Fibroblast of pulmonary artery (primary cell): ENCODE measurements at regions not wholly inside any gene's neighbourhood (a gene's known extent, or its start where the extent isn't known, plus 50 kb on each side); places are given as distances from the start of the nearest gene placed in this dataset.

Experiments
- DNase-seq: peaks from one replicate; pipeline ENCODE4 v3.0.0-alpha.2; 2010; ENCODE audit warnings: low read depth
- H3K4me3 ChIP-seq: replicated peaks from 2 replicates; pipeline ENCODE4 v1.5.1; 2011; ENCODE audit warnings: low read depth, mild to moderate bottlenecking, control low read depth, low read length, moderate library complexity
- TF ChIP-seq, protein P1 (sequence below): IDR thresholded peaks from 2 replicates; pipeline ENCODE4 v1.5.1; 2011; ENCODE audit warnings: mild to moderate bottlenecking, control low read depth, low read length, inconsistent platforms; ENCODE audit errors: missing control alignments

DNA sequence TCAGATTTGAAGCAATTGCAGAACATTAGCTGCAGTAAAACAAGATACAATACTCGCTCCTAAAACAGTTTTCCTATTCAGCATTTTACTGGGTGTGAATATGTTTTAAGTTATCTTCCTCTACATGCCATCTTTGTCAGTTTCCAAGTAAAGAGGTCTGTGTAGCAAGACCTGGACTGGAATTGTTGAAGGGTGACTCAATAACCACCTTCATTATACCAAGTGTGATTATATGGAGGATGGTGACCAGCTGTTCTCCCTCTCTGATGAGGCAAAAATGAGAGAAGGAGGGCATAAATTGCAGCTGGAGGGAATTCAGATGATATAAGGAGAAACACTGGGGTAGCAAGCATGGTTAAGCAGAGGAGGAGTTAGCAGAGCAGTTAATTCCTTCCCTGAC, 922.1 kb upstream of the SLIT2 start:
- H3K4me3 ChIP-seq = no peak overlapping the region
- peak; percentile 24 for DNase-seq
- TF ChIP-seq, protein P1, sequence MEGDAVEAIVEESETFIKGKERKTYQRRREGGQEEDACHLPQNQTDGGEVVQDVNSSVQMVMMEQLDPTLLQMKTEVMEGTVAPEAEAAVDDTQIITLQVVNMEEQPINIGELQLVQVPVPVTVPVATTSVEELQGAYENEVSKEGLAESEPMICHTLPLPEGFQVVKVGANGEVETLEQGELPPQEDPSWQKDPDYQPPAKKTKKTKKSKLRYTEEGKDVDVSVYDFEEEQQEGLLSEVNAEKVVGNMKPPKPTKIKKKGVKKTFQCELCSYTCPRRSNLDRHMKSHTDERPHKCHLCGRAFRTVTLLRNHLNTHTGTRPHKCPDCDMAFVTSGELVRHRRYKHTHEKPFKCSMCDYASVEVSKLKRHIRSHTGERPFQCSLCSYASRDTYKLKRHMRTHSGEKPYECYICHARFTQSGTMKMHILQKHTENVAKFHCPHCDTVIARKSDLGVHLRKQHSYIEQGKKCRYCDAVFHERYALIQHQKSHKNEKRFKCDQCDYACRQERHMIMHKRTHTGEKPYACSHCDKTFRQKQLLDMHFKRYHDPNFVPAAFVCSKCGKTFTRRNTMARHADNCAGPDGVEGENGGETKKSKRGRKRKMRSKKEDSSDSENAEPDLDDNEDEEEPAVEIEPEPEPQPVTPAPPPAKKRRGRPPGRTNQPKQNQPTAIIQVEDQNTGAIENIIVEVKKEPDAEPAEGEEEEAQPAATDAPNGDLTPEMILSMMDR = no peak

DNA sequence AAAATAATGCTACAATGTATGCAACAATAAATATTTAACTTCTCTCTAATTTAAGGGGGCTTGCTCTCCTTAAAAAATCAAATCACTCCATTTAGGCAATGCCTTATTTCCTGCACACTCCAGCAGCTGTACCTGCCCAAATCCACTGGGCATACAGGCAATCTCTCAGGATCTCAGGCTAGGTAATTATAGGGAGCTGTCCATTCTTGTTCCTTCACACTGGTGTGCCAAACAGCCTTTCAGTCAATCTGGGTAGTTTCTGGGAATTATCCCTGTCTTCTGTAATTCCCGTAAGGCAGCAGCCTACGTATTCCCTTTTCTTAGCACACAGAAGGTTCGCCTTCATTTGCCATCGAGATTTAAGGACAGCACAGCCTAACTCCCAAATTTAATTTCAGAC, 922.6 kb upstream of the SLIT2 start:
- no peak for DNase-seq
- H3K4me3 ChIP-seq = no peak overlapping the region
- TF ChIP-seq, protein P1 = no peak

DNA sequence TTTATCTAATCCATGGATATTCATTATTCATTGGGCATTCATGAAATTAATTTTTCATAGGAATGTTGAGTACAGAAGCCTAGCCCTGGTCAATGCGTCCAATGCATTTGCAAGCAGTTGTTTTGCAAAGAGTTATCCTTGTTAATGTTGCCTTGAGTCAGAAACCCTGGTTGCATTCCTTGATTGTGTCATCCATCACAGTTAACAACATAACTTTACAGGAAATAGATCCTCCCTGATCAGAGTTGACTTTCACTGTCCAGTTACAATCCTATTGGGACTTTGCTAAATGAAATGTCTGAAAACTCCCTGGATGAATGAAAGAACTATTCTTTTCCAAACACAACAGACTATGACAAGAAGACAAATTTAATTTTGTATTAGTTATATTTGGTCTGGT, 924.3 kb upstream of the SLIT2 start:
- H3K4me3 ChIP-seq = no peak overlapping the region
- DNase-seq = peak; percentile 24
- TF ChIP-seq, protein P1 = no peak

DNA sequence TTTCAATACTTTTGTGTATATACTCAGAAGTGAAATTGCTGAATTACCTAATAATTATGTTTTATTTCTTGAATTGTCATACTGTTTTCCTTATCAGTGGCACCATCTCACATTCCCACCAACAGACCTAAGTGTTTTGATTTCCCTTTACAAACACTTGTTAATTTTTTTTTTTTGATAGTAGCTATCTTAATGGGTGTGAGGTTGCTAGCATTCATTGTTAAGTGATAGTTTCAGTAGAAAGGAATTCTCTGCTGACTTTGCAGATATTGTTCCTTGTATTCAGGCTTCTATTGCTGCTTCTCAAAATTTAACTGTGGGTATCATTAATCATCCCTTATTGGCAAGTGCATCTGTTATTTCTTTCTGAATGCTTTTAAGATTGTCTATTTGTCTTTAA, 927.5 kb upstream of the SLIT2 start:
- TF ChIP-seq, protein P1 = no peak
- DNase-seq = no peak
- H3K4me3 ChIP-seq = no peak overlapping the region

- TF ChIP-seq, protein P1 = no peak
- H3K4me3 ChIP-seq = no peak overlapping the region
- peak; percentile 6 for DNase-seq
Observed at GRCh38 chr4:19319607-19320006, 932.1 kb upstream of the SLIT2 start.

DNA sequence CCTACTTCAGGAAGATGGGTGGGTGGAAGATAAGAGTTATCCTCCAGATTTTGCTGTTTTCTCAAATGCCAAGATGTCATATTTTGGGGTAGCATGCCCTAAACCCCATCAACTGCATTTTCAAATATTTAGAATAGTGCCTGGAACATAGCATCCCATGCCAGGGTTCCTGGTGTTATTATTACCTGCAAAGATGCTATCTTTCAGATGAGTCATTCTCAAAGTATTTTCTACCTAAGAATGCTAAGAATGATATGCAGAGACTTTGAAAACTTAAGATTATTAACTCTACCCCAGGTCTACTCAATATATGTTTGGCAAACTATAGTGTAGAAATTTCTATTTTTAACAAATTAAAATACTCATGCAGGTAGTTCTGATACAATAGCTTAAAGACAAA, 934.3 kb upstream of the SLIT2 start:
- no peak overlapping the region for H3K4me3 ChIP-seq
- TF ChIP-seq, protein P1 = no peak
- DNase-seq = no peak

GRCh38 chr4:19314116-19314515, 937.6 kb upstream of the SLIT2 start:
- DNase-seq = no peak
- TF ChIP-seq, protein P1 = no peak

More at GRCh38 chr4:19314116-19314515, 937.6 kb upstream of the SLIT2 start:
- H3K4me3 ChIP-seq = no peak overlapping the region
